HG02610 (cell line): ENCODE measurements at regions not wholly inside any gene's neighbourhood (a gene's known extent, or its start where the extent isn't known, plus 50 kb on each side); places are given as distances from the start of the nearest gene placed in this dataset.

ENCODE experiments used
- ATAC-seq: cut with Tn5 transposase; IDR thresholded peaks from one replicate; pipeline ENCODE4 v1.9.1; 2021; ENCODE audit warnings: mild to moderate bottlenecking, moderate library complexity; ENCODE audit not compliant: unreplicated experiment

DNA sequence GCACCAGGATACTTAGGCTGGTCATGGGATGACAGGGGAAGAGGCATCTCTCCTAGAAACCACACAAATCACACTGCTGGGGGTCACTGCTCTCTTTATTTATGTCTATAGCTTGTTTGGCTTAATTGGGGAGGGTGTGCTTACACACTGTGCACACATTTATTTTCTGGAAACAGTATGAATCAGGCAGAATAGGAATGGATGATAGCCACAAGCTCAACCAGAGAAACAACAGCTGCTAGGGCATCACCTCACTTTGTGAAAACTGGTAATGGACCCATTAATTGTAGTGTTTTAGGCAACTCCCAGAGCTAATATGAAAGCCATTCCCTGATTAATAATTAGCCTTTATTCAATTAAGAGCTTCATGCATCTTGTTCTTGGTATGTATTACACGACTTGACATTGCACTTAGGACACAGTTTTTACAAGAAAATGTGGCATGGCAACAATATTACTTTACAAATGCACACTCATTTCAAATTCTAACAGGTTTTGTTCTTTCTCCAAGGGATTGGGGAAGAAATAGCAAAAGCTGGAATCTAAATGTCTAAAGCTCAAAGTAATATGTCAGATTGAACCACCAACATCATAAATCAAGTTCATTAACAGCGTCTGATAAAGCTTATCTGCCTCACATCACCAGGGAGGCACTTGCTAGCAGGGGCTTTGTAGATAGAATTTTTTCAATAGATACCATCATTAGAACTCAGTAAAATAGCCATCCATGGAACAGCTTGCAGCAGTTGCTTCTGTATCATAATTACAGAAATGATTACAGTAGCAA lies 361.9 kb upstream of the FSHR start:
- ATAC-seq, result no peak

DNA sequence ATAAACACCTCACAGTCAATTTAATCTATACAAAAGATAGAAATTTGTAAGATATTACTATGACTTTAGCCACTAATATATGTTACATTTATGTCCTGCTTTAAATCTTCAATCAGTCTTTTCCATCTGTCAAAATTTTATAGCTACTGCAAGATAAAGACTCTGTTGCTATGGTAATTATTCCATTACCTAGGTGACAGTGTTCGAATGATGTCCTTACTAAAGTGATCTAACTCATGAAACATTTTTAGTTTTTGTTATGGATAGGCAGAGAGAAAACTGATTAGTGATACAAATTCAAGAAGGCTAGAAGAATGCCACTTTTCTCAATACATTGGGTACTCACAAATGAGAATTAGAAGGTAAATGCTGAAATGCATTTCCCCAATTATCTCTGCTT lies 359.9 kb upstream of the FSHR start:
- no peak for ATAC-seq

DNA sequence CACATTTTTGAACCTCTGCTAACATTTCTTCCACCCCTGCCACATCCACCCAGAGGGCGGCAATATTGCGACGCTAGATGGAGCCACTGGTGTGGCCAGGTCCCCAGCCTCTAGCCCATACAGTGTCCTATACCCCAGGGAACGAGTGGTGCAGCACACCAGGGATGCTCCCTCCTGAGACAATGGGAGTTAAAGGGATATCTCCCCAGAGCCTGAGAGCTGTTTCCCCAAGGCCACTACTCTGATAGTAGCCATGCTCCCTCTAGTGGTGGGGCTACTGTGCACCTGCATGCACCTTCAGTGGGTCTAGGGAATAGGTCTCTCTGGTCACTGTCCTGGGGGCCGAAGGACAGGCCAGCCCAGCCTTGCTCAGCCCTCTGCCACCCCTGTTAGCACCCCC lies 336.4 kb upstream of the FSHR start:
- peak; percentile 56 for ATAC-seq

DNA sequence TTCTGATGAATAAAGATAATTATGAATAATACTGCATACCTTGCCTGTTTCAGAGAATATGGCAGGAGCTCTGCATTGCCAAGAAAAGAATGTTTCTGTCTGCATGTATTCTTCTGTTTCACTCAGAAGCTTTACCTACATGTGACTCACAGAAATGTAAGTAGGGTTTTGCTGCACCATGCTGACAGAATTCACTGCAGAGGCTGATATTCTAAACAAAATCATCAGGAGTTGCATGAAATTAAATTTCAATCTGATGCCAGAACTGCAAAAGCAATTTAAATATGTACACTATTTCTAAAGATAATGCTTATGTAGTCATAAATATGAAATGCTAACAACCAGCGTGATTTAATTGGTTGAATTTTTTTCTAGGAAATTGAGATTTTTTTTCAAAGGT lies 332.8 kb upstream of the FSHR start:
- ATAC-seq, result no peak

GRCh38 chr2:49480520-49480919 lies 326.2 kb upstream of the FSHR start:
- ATAC-seq, result no peak

GRCh38 chr2:49465157-49465831 lies 311.0 kb upstream of the FSHR start:
- no peak for ATAC-seq

DNA sequence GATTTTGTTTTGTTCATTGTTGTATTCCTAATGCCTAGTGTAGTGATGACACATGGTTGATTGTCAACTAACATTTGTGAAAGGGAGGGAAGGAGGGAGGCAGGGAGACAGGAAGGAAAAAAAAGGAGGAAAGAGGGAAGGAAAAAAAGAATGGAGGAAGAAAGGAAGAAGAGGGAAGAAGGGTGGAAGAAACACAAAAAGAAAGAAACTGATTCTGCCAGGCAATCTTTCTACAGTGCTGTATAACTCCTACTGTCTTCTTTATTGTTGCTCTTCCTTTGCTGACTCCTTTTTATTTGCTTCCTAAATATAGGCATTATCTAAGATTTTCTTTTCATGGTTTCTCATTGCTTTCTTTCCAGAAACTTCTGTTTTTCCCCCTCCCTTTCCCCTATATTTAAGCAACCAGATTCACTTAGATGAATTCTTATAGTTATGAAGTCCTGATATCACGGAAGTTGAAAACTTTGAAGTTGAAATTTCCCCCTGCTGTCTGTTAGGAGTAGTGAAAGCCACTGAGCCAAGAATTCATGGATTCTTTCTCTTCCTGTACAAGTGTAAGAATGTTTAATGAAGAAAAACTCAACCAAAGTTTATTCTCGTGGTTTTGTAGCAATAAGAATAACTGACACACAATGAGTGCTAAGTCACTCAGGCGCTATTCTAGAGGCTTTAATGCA lies 305.1 kb upstream of the FSHR start:
- no peak for ATAC-seq

GRCh38 chr2:49444005-49444404 lies 289.7 kb upstream of the FSHR start:
- no peak for ATAC-seq

- no peak for ATAC-seq
Measured at GRCh38 chr2:49426996-49427395, 272.7 kb upstream of the FSHR start.

- ATAC-seq, result no peak
Measured at GRCh38 chr2:49416252-49416651, 261.9 kb upstream of the FSHR start.

DNA sequence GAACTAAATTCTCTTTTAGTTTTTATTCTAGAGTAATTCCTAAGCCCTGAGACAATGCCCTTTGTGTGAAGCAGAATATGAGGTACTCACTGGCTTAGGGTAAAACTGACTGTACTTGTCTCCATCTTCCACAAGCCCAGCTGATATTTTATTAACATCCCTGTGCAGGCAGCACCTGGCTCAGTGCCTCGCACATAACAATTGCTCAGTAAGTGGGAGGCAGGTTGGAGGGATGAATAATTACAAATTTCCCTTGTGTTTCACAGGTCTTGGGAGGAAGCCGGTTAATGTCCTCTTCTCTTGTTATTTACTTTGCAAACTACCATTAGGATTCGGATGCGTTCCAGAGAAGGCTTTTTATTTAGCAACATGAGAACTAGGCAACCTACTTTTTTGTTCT lies 249.8 kb upstream of the FSHR start:
- no peak for ATAC-seq

DNA sequence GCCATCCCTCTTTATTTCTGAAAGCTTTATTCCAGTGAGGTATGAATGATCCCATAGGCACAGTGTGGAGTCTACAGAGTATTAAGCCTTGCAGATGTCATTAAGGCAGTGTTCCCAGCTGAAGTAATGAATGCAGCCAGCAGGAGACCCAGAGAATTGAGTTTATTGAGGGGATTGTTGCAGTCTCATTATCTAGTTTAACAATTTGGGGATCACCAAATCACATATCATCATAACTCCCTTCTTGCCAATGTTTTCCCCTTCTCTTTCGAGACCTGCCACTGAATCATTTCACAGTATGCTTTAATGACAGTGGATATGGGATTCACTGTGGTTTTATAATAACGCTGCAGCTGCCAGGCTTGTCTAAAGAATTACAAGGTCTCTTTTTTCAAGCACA lies 249.3 kb upstream of the FSHR start:
- ATAC-seq, result no peak

DNA sequence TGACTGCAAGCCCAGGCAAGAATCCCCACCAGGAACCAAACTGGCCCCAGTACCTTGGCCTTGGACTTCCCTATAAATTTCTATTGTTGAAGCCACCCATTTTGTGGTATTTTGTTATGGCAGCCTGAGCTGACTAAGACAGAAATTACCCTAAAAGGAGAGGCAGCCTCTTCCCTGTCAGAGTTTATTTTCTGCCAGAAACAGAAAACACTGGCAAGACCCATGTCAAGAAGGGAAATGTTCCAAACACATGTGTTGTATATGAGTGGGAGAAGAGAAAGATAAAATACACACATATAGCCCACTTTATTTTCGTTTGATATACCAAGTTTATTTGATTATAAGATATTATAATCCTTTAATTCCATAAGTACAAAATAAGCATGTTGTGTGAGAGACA lies 225.1 kb upstream of the FSHR start:
- no peak for ATAC-seq

- ATAC-seq, result no peak
Measured at GRCh38 chr2:49371128-49371701, 216.9 kb upstream of the FSHR start.

- ATAC-seq, result no peak
Measured at GRCh38 chr2:49369650-49370049, 215.3 kb upstream of the FSHR start.

DNA sequence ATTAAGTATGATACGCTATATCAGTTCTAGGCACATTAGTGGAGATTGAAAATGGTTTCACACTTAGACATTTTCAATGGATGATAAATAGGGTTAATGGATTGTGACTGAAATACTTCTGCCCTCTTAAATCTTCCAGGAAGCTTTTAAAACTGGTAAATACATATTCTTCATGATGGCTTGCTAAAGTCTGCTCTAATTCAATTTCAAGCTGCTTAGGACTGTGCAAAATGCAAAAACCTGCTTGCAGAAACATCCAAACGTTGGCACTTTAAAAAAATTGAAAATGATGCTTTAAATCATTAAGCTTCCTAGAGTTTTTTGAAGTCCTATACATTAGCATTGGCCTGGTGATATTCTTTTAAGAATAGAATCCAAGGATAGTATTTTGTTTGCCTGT lies 214.8 kb upstream of the FSHR start:
- ATAC-seq, result no peak

- ATAC-seq, result no peak
Measured at GRCh38 chr2:49367003-49367402, 212.7 kb upstream of the FSHR start.

- ATAC-seq, result no peak
Measured at GRCh38 chr2:49360407-49360767, 206.1 kb upstream of the FSHR start.

GRCh38 chr2:49359721-49360406 lies 205.5 kb upstream of the FSHR start:
- ATAC-seq, result no peak

- no peak for ATAC-seq
Measured at GRCh38 chr2:49355611-49356010, 201.3 kb upstream of the FSHR start.

- no peak for ATAC-seq
Measured at GRCh38 chr2:49351560-49351959, 197.2 kb upstream of the FSHR start.
